ENCODE measurements at regions not wholly inside any gene's neighbourhood (a gene's known extent, or its start where the extent isn't known, plus 50 kb on each side); places are given as distances from the start of the nearest gene placed in this dataset.

DNA sequence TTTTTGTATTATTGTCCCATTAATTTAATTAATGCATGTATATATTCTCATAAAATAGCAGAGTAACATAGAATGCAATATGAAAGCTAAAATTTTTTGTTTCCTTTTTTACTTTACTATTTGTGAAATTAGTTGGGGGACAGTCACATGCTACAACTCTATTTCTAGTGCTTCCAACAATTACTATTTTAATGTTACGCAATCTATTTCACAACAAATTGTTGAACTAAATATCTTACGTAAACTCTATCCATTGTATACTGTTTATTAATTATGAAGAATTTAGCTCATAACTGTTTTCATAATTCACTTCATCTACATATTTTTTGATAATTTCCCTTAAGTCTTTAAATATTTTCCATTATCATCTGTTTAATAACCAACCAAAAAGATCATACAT lies 1685.4 kb upstream of the CDH6 start:
- TF ChIP-seq CTCF (IDR thresholded peaks at IDR 0.05; ENCODE audit: borderline replicate concordance, extremely low read depth, low read length, poor library complexity, severe bottlenecking) (no peak), EZH2 (IDR thresholded peaks at IDR 0.05; ENCODE audit: borderline replicate concordance, low read depth, low read length, severe bottlenecking) (no peak)

Data from DND-41 (cell line).